ENCODE measurements at regions not wholly inside any gene's neighbourhood (a gene's known extent, or its start where the extent isn't known, plus 50 kb on each side); places are given as distances from the start of the nearest gene placed in this dataset.

DNA sequence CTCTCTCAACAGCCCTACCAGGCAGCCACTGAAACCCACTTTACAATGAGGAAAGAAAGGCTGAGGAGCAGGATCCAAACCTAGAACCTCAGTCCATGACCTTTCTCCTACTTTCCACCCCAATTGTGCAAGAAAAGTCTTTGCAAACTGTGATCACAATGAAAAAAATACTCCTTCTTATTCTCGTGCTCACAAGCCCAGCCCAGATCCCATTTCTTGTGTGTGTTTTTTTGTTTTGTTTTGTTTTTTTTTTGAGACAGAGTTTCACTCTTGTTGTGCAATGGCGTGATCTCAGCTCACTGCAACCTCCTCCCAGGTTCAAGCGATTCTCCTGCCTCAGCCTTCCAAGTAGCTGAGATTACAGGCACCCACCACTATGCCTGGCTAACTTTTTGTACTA lies 97.7 kb downstream of the CRYAA start:
- intact Hi-C loops (cut with micrococcal nuclease), result no loop called here
- Histone ChIP-seq H4K20me1 (replicated peaks; ENCODE audit: control insufficient read depth, extremely low read depth, insufficient read depth, low read length) (no peaks in the 10 kb centered on the region), H3K9ac (replicated peaks; ENCODE audit: extremely low read depth, insufficient read depth, low read length) (no peak overlapping the region), H3K9me1 (replicated peaks; ENCODE audit: control insufficient read depth, extremely low read depth, insufficient read depth, low read length) (no peaks in the 10 kb centered on the region), H3K79me2 (ENCODE audit: control insufficient read depth, insufficient read depth, low read length) (no peaks in the 10 kb centered on the region), H3K27me3 (ENCODE audit: control insufficient read depth in 2 of 2, insufficient read depth in 2 of 2, low read length in 2 of 2) (no peaks in the 10 kb centered on the region), H3K4me1 (ENCODE audit: control insufficient read depth, extremely low read depth, insufficient read depth, low read length) (no peaks in the 10 kb centered on the region), H3K4me2 (ENCODE audit: insufficient read depth, low read length) (no peak overlapping the region), H3K36me3 (ENCODE audit: control insufficient read depth in 2 of 2, extremely low read depth in 1 of 2, insufficient read depth in 2 of 2, low read length in 2 of 2) (no peaks in the 10 kb centered on the region), H3K27ac (ENCODE audit: insufficient read depth, low read depth, low read length) (no peak overlapping the region), H2AFZ (ENCODE audit: low read depth, low read length) (no peak overlapping the region), H3K9me3 (replicated peaks; ENCODE audit: control insufficient read depth, insufficient read depth, low read length) (no peaks in the 10 kb centered on the region), H3K4me3 (replicated peaks in 1 of 3; ENCODE audit: insufficient read depth in 1 of 3, low read depth in 1 of 3, low read length in 3 of 3) (no peak overlapping the region)
- POLR2A ChIA-PET, result no interaction called here
- TF ChIP-seq, protein P1, sequence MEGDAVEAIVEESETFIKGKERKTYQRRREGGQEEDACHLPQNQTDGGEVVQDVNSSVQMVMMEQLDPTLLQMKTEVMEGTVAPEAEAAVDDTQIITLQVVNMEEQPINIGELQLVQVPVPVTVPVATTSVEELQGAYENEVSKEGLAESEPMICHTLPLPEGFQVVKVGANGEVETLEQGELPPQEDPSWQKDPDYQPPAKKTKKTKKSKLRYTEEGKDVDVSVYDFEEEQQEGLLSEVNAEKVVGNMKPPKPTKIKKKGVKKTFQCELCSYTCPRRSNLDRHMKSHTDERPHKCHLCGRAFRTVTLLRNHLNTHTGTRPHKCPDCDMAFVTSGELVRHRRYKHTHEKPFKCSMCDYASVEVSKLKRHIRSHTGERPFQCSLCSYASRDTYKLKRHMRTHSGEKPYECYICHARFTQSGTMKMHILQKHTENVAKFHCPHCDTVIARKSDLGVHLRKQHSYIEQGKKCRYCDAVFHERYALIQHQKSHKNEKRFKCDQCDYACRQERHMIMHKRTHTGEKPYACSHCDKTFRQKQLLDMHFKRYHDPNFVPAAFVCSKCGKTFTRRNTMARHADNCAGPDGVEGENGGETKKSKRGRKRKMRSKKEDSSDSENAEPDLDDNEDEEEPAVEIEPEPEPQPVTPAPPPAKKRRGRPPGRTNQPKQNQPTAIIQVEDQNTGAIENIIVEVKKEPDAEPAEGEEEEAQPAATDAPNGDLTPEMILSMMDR (IDR thresholded peaks at IDR 0.05; ENCODE audit: extremely low read depth in 1 of 2, insufficient read depth in 1 of 2, low read depth in 1 of 2, low read length in 2 of 2), result no peak
- TF ChIP-seq, protein P2, sequence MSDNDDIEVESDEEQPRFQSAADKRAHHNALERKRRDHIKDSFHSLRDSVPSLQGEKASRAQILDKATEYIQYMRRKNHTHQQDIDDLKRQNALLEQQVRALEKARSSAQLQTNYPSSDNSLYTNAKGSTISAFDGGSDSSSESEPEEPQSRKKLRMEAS (IDR thresholded peaks at IDR 0.05; ENCODE audit: insufficient read depth, insufficient read length), result no peak
- no peak for FAIRE-seq
- dilution Hi-C loops (cut with MboI; ENCODE audit: extremely low pct_ligation_motif_present, low sequenced_read_pairs), result no loop called here
- DNase-seq (ENCODE audit: low read depth, low spot score), result no peak
- CTCF ChIA-PET, result no interaction called here
- no TSS peak for BruUV-seq (replicated peaks)

DNA sequence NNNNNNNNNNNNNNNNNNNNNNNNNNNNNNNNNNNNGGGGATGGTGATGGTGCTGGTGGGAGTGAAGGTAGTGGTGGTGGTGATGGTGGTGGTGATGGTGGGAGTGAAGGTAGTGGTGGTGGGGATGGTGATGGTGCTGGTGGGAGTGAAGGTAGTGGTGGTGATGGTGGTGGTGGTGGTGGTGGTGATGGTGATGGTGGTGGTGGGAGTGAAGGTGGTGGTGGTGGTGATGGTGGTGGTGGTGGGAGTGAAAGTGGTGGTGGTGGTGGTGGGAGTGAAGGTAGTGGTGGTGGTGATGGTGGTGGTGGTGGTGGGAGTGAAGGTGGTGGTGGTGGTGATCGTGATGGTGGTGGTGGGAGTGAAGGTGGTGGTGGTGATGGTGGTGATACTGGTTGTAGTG lies 93.6 kb downstream of the CRYAA start:
- Histone ChIP-seq H3K9ac (replicated peaks; ENCODE audit: extremely low read depth, insufficient read depth, low read length) (no peak overlapping the region), H3K4me2 (ENCODE audit: insufficient read depth, low read length) (no peak overlapping the region), H3K9me1 (replicated peaks; ENCODE audit: control insufficient read depth, extremely low read depth, insufficient read depth, low read length) (no peaks in the 10 kb centered on the region), H4K20me1 (replicated peaks; ENCODE audit: control insufficient read depth, extremely low read depth, insufficient read depth, low read length) (no peaks in the 10 kb centered on the region), H3K36me3 (ENCODE audit: control insufficient read depth in 2 of 2, extremely low read depth in 1 of 2, insufficient read depth in 2 of 2, low read length in 2 of 2) (no peaks in the 10 kb centered on the region), H3K9me3 (replicated peaks; ENCODE audit: control insufficient read depth, insufficient read depth, low read length) (no peaks in the 10 kb centered on the region), H3K79me2 (ENCODE audit: control insufficient read depth, insufficient read depth, low read length) (no peaks in the 10 kb centered on the region), H3K27ac (ENCODE audit: insufficient read depth, low read depth, low read length) (no peak overlapping the region), H3K4me1 (ENCODE audit: control insufficient read depth, extremely low read depth, insufficient read depth, low read length) (no peaks in the 10 kb centered on the region), H3K4me3 (replicated peaks in 1 of 3; ENCODE audit: insufficient read depth in 1 of 3, low read depth in 1 of 3, low read length in 3 of 3) (no peak overlapping the region), H3K27me3 (ENCODE audit: control insufficient read depth in 2 of 2, insufficient read depth in 2 of 2, low read length in 2 of 2) (no peaks in the 10 kb centered on the region), H2AFZ (ENCODE audit: low read depth, low read length) (no peak overlapping the region)
- POLR2A ChIA-PET, result no interaction called here
- TF ChIP-seq, protein P2 (IDR thresholded peaks at IDR 0.05; ENCODE audit: insufficient read depth, insufficient read length), result no peak
- TF ChIP-seq POLR2AphosphoS5 (IDR thresholded peaks at IDR 0.05; ENCODE audit: insufficient read depth, low read depth, low read length), result no peak
- no peak for TF ChIP-seq EZH2 (IDR thresholded peaks at IDR 0.05; ENCODE audit: borderline replicate concordance, low read depth, low read length, severe bottlenecking)
- TF ChIP-seq, protein P1 (IDR thresholded peaks at IDR 0.05; ENCODE audit: extremely low read depth in 1 of 2, insufficient read depth in 1 of 2, low read depth in 1 of 2, low read length in 2 of 2), result no peak
- TF ChIP-seq MYC (IDR thresholded peaks at IDR 0.05; ENCODE audit: low read depth, low read length), result no peak
- no peak for TF ChIP-seq FOS (IDR thresholded peaks at IDR 0.05; ENCODE audit: borderline replicate concordance, insufficient read depth, low read length)
- TF ChIP-seq GATA2 (IDR thresholded peaks at IDR 0.05; ENCODE audit: insufficient read depth, insufficient read length, low read depth, low read length), result no peak
- DNase-seq (ENCODE audit: low read depth, low spot score), result peak; percentile 19
- intact Hi-C loops (cut with micrococcal nuclease) (no loop called here), dilution Hi-C loops (cut with MboI; ENCODE audit: extremely low pct_ligation_motif_present, low sequenced_read_pairs) (no loop called here)
- CTCF ChIA-PET, result no interaction called here
- no peak for FAIRE-seq
- BruUV-seq (replicated peaks), result no TSS peak
